GM12878 (cell line): ENCODE measurements at regions not wholly inside any gene's neighbourhood (a gene's known extent, or its start where the extent isn't known, plus 50 kb on each side); places are given as distances from the start of the nearest gene placed in this dataset.

Source experiments
- ATAC-seq: fragments of 200-7000 bp; cut with Tn5 transposase; 3 replicates; pipeline ENCODE4 v1.9.1; 2020; ENCODE audit warnings: mild to moderate bottlenecking, moderate library complexity
- BruUV-seq: library from RNA; stranded (reverse); fragments of 400-500 nt; replicated peaks from 2 replicates; lab custom pipeline; 2021; lab: Mats Ljungman, UMichigan
- CTCF ChIA-PET: fragments of 300-600 bp; sonication (Branson Sonifier 250); formaldehyde crosslinking; extraction: SDS; loops from one replicate; lab custom pipeline; 2021; ENCODE audit warnings: inconsistent platforms; lab: Yijun Ruan, JAX
- POLR2A ChIA-PET: fragments of 350-600 bp; formaldehyde crosslinking; extraction: SDS; loops from one replicate; lab custom pipeline; 2021; ENCODE audit warnings: inconsistent platforms; lab: Charles Lee
- RAD21 ChIA-PET: fragments of 300-600 bp; sonication (Branson Sonifier 250); formaldehyde crosslinking; loops from one replicate; lab custom pipeline; 2023; ENCODE audit warnings: antibody characterized with exemption; ENCODE audit not compliant: unreplicated experiment; lab: Charles Lee
- SMC1A ChIA-PET: fragments of 300-600 bp; sonication (Branson Sonifier 250); formaldehyde crosslinking; loops from one replicate; lab custom pipeline; 2023; ENCODE audit not compliant: unreplicated experiment, uncharacterized antibody; lab: Charles Lee
- DNase-seq: peaks from one replicate; pipeline ENCODE4 v3.0.0-alpha.2; 2011; ENCODE audit warnings: low read depth, low spot score
- FAIRE-seq: peaks from 3 replicates; lab custom pipeline; 2011; peaks lifted over from hg19 to GRCh38; lab: Jason Lieb, UNC
- H2AFZ ChIP-seq: 2 replicates; pipeline ENCODE4 v1.6.0; 2011; ENCODE audit warnings: low read depth, low read length, control low read depth; ENCODE audit not compliant: control insufficient read depth
- H3K27ac ChIP-seq: 2 replicates; pipeline ENCODE4 v1.5.1; 2011; ENCODE audit warnings: control low read depth; ENCODE audit not compliant: control insufficient read depth, insufficient read depth
- H3K27me3 ChIP-seq, 2 experiments: replicated peaks in 1 of 2; 2 replicates each; pipeline versions ENCODE4 v1.6.0 to v1.6.1; 2011; ENCODE audit warnings: low read length in 1 of 2; ENCODE audit not compliant: control insufficient read depth in 2 of 2, insufficient read depth in 2 of 2
- H3K36me3 ChIP-seq, 2 experiments: 2 replicates each; pipeline ENCODE4 v1.5.1; 2011; ENCODE audit warnings: low read length in 1 of 2; ENCODE audit not compliant: control insufficient read depth in 2 of 2, insufficient read depth in 2 of 2
- H3K4me1 ChIP-seq: 2 replicates; pipeline ENCODE4 v1.6.1; 2011; ENCODE audit warnings: mild to moderate bottlenecking, low read length, moderate library complexity, mixed read lengths; ENCODE audit not compliant: control insufficient read depth, insufficient read depth
- H3K4me2 ChIP-seq: 2 replicates; pipeline ENCODE4 v1.6.0; 2011; ENCODE audit warnings: control low read depth; ENCODE audit not compliant: control insufficient read depth, insufficient read depth
- H3K4me3 ChIP-seq: fragments of 200-600 bp; sonication (generic); 2 replicates; pipeline ENCODE4 v1.5.1; 2016
- H3K79me2 ChIP-seq: 2 replicates; pipeline ENCODE4 v1.6.0; 2011; ENCODE audit warnings: low read length; ENCODE audit not compliant: control insufficient read depth, insufficient read depth
- H3K9ac ChIP-seq: 2 replicates; pipeline ENCODE4 v1.8.0; 2011; ENCODE audit warnings: low read length, control low read depth, mixed read lengths; ENCODE audit not compliant: control insufficient read depth, insufficient read depth
- H3K9me3 ChIP-seq: replicated peaks from 3 replicates; pipeline ENCODE4 v1.5.1; 2011; ENCODE audit warnings: mild to moderate bottlenecking, low read length; ENCODE audit not compliant: control insufficient read depth, insufficient read depth
- H4K20me1 ChIP-seq: 2 replicates; pipeline ENCODE4 v1.6.0; 2011; ENCODE audit not compliant: control insufficient read depth, insufficient read depth
- BRCA1 ChIP-seq: IDR thresholded peaks from 2 replicates; pipeline ENCODE4 v1.6.1; 2011; ENCODE audit warnings: low read depth, low read length, improper control_type of control experiment
- CBFB ChIP-seq: IDR thresholded peaks from 2 replicates; pipeline ENCODE4 v1.6.1; 2016; ENCODE audit warnings: antibody characterized with exemption, low read depth
- CBX5 ChIP-seq: sonication (generic); IDR thresholded peaks from 2 replicates; pipeline ENCODE4 v1.6.1; 2016; ENCODE audit warnings: low read depth, moderate library complexity, mild to moderate bottlenecking, inconsistent platforms
- CREB1 ChIP-seq: IDR thresholded peaks from 2 replicates; pipeline ENCODE4 v1.6.1; 2012; ENCODE audit warnings: low read depth, mild to moderate bottlenecking, inconsistent platforms
- CREM ChIP-seq: IDR thresholded peaks from 2 replicates; pipeline ENCODE4 v1.6.1; 2014; ENCODE audit warnings: antibody characterized with exemption, low read depth
- FOS ChIP-seq: IDR thresholded peaks from 3 replicates; pipeline ENCODE4 v1.6.1; 2011; ENCODE audit warnings: borderline replicate concordance; ENCODE audit not compliant: insufficient read length; ENCODE audit errors: extremely low read depth
- HDAC6 ChIP-seq: fragments of 200-600 bp; sonication (generic); IDR thresholded peaks from one replicate; pipeline ENCODE4 v1.8.0; 2017; ENCODE audit warnings: antibody characterized with exemption; ENCODE audit not compliant: unreplicated experiment
- JUND ChIP-seq: IDR thresholded peaks from 2 replicates; pipeline ENCODE4 v1.6.1; 2012; ENCODE audit warnings: low read depth, mild to moderate bottlenecking, low read length, improper control_type of control experiment, moderate library complexity
- MEF2B ChIP-seq: fragments of 450-650 bp; IDR thresholded peaks from 2 replicates; pipeline ENCODE4 v1.6.1; 2018; ENCODE audit warnings: mild to moderate bottlenecking, moderate library complexity; ENCODE audit not compliant: partially characterized antibody, poor library complexity, severe bottlenecking
- NR2C1 ChIP-seq: fragments of 450-650 bp; IDR thresholded peaks from 2 replicates; pipeline ENCODE4 v1.6.1; 2017; ENCODE audit warnings: antibody characterized with exemption, mild to moderate bottlenecking, moderate library complexity
- NRF1 ChIP-seq: conservative IDR thresholded peaks from 2 replicates; pipeline ENCODE4 v1.6.1; 2011; ENCODE audit warnings: mild to moderate bottlenecking, low read depth, low read length, improper control_type of control experiment
- POLR2AphosphoS2 ChIP-seq: IDR thresholded peaks from 2 replicates; pipeline ENCODE4 v1.6.1; 2011; ENCODE audit warnings: low read depth, mild to moderate bottlenecking, low read length, improper control_type of control experiment, moderate library complexity
- SIN3A ChIP-seq: IDR thresholded peaks from 2 replicates; pipeline ENCODE4 v1.6.1; 2012; ENCODE audit warnings: low read depth, low read length, improper control_type of control experiment
- SMAD1 ChIP-seq: fragments of 450-650 bp; IDR thresholded peaks from 2 replicates; pipeline ENCODE4 v1.6.1; 2018; ENCODE audit warnings: mild to moderate bottlenecking, low read depth; ENCODE audit not compliant: partially characterized antibody
- TBL1XR1 ChIP-seq: IDR thresholded peaks from 2 replicates; pipeline ENCODE4 v1.6.1; 2012; ENCODE audit warnings: low read depth, low read length, improper control_type of control experiment
- WGBS: methylation state at CpG from one replicate; pipeline ENCODE4 v1.1.6; 2016; ENCODE audit warnings: low lambda C conversion rate; ENCODE audit not compliant: insufficient replicate concordance, insufficient coverage; ENCODE audit errors: missing lambda C conversion rate; 5-methylcytosine and 5-hydroxymethylcytosine counted together
- in situ Hi-C: fragments of 300-500 bp; cut with MboI; formaldehyde crosslinking; loops from 9 replicates; pipeline ENCODE4 v1.14.3; 2018; ENCODE audit warnings: mixed read lengths
- intact Hi-C: fragments of 100-400 bp; cut with micrococcal nuclease; formaldehyde crosslinking; loops from one replicate; pipeline ENCODE4 v1.14.2; 2022; ENCODE audit not compliant: unreplicated experiment

- ChIA-PET POLR2A (no interaction called here), SMC1A (no interaction called here), CTCF (no interaction called here), RAD21 (no interaction called here)
- no peak for FAIRE-seq
- Histone ChIP-seq H3K4me3 (no peak overlapping the region), H3K4me2 (no peak overlapping the region), H3K27ac (no peak overlapping the region), H3K27me3 (no peaks in the 10 kb centered on the region), H4K20me1 (no peaks in the 10 kb centered on the region), H3K36me3 (no peaks in the 10 kb centered on the region), H3K79me2 (no peaks in the 10 kb centered on the region), H3K9ac (no peak overlapping the region), H3K4me1 (no peaks in the 10 kb centered on the region), H3K9me3 (no peaks in the 10 kb centered on the region), H2AFZ (no peak overlapping the region)
- ATAC-seq, result no peak
- 31% methylated on average over 3 of the region's 3 CpGs for WGBS
- intact Hi-C loops (no loop called here), in situ Hi-C loops (no loop called here)
- no TSS peak for BruUV-seq
- DNase-seq, result no peak
- no peak for TF ChIP-seq NR2C1
- TF ChIP-seq HDAC6, result no peak
- TF ChIP-seq CREB1, result no peak
- TF ChIP-seq CBX5, result no peak
- no peak for TF ChIP-seq POLR2AphosphoS2
- no peak for TF ChIP-seq JUND
- no peak for TF ChIP-seq TBL1XR1
- TF ChIP-seq MEF2B, result no peak
- TF ChIP-seq NRF1, result no peak
- no peak for TF ChIP-seq FOS
- no peak for TF ChIP-seq CBFB
- no peak for TF ChIP-seq BRCA1
- TF ChIP-seq SMAD1, result no peak
- TF ChIP-seq SIN3A, result no peak
- no peak for TF ChIP-seq CREM
These were observed 289.6 kb downstream of the RFPL4B start for GRCh38 chr6:112636650-112637262.
